HG02623 (cell line): ENCODE measurements at regions not wholly inside any gene's neighbourhood (a gene's known extent, or its start where the extent isn't known, plus 50 kb on each side); places are given as distances from the start of the nearest gene placed in this dataset.
"Not testable (repeated sequence)": the region's sequence is repeated elsewhere in the genome, so short reads cannot be mapped to it uniquely, and the experiment has no call there.

Source experiments
- ATAC-seq: cut with Tn5 transposase; IDR thresholded peaks from one replicate; pipeline ENCODE4 v1.9.1; 2021; ENCODE audit warnings: moderate library complexity; ENCODE audit not compliant: unreplicated experiment

- no peak for ATAC-seq
Observed at GRCh38 chr2:183892315-183892941, 705.9 kb upstream of the ZNF804A start.

- ATAC-seq, result no peak
Observed at GRCh38 chr2:183898641-183899040, 699.7 kb upstream of the ZNF804A start.

DNA sequence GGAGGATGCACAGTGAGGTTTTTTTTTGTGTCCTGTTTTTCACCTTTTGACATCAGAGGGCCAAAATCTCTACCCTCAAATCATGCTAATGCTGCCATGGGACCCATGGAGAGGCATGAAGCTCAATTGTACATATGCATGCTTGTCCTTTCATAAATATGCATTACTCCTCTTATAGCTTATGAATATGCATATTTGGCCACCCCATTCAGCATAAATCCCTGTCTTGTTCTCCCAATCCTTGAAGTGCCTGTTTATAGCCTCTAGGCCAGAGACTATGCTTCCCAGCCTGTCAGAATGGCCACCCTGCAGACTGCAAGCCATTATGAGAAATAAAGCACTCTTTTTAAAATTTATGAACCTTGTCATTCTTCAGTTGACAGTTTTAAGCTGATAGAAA, 696.4 kb upstream of the ZNF804A start:
- no peak for ATAC-seq

DNA sequence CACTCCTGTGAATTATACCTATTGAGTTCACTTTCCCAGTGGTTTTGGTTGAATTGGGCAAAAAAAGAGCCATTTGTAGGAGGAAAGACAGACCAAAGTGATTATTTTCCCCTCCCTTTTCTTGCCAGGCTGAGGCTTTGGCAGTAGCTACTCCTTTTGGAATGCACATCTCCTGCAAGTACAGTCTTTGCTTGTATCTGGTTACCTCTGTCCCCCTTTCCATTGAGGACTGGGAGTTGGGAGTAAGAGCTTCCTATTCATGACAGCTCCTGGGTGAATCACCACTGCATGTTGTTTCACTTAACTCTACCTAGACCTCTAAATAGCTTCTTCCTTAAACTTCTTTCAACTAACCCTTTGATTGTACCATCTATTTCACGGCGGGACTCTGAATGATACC, 695.3 kb upstream of the ZNF804A start:
- no peak for ATAC-seq

DNA sequence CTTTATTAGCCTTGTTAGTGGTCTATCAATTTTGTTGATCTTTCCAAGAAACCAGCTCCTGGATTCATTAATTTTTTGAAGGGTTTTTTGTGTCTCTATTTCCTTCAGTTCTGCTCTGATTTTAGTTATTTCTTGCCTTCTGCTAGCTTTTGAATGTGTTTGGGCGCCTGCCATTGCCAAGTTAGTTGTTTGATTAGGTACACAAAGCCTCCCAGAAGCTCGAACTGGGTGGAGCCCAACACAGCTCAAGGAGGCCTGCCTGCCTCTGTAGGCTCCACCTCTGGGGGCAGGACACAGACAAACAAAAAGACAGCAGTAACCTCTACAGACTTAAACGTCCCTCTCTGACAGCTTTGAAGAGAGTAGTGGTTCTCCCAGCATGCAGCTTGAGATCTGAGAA, 682.3 kb upstream of the ZNF804A start:
- ATAC-seq, result not testable (repeated sequence)

- ATAC-seq, result no peak
Observed at GRCh38 chr2:183919167-183919566, 679.2 kb upstream of the ZNF804A start.

- ATAC-seq, result no peak
Observed at GRCh38 chr2:183919926-183920325, 678.4 kb upstream of the ZNF804A start.

- no peak for ATAC-seq
Observed at GRCh38 chr2:183925281-183925680, 673.0 kb upstream of the ZNF804A start.

DNA sequence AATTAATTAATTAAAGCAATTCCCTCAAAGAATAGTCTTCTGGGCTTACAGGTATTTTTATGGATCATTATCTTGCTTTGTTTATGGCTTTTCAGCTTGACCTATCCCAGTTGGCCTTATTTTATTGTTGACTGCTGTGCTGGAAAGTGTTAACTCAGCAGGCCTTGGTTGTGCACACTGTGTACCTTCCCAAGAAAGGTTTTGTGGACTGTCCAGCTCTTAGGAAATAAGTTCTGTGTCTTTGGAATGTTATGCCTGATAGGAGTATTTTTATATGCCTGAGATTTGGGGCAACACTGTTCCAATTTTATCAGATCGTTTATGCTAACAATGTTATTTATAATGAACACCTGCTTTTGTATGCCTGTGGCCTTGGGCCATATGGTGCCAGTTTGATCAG, 671.9 kb upstream of the ZNF804A start:
- no peak for ATAC-seq

DNA sequence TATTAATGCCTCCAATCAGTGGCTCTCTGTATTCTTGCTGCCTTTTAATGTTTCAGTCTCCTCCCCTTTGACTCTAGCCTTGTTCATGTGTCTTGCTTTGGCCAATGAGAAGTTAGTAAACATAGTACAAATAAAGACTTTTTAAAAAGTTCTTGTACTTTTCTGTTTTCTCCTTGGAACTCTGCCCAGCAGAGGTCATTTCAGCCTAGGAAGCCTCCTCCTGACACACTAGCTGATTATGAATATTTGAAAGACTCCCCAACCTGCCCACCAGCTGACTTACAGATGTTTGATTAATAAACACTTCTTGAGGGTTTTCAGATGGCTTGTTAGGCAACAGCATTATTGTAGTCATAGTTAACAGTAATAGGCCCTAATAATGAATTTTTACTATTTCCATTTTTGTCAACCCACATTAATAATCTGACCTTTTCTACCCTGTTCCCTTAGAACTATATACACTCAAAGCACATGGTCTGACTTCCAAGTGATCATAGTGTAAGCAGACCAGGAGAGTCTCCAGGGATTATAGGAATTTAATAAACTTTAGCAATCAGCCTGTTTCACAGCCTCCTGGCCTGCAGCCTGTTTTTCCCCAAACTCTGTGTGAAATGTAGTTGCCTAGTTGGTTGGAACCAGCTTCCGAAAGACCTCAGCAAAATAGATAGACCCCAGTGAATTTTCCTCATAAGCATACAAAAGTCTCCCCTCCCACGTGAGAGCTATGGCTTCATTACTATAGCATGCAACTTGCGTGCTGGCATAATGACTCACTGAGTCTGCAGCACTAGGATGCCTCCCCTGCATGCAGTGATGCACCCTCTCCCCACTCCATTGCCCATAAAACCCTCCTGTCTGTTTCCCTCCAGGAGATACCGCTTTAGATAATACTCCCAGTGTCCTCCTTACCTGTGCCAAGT, 670.7 kb upstream of the ZNF804A start:
- no peak for ATAC-seq

DNA sequence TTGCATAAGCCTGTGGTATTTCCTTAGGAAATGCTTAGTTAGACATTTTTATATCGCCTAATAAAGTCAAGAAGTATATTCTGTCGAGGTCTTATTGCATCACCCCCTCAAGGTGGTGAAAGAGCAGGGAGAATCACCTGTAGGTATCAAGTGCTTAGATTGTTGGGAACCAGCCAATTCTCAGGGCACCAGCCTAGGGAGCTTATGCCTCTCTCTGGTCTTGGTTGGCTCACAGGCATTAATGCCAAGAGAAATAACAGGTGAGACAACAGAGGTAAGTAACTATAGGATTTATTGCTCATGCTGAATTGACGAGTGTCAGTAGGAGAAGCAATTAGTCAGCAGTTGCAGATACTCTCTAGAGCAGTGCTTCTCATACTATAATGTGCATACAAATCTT, 663.3 kb upstream of the ZNF804A start:
- no peak for ATAC-seq

- no peak for ATAC-seq
Observed at GRCh38 chr2:183937220-183937619, 661.1 kb upstream of the ZNF804A start.

- ATAC-seq, result no peak
Observed at GRCh38 chr2:183946193-183946592, 652.1 kb upstream of the ZNF804A start.

DNA sequence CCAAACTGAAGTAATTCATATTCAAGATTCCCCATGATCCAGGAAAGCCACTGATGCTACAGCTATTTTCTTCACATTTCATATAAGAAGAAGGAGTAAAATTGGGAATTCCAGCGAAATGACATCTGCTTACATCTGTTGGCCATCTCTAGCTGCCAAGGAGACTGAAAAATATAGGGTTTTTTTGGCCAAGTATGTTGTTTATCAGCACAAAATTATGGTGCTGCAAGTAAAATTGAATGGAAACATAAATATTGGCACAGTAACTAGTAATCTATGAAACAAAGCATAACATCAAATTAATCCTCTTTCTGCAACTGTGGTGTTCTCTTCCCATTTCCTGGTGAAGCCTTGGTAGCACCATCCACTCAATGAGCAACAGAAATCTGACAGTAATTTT, 649.5 kb upstream of the ZNF804A start:
- no peak for ATAC-seq

DNA sequence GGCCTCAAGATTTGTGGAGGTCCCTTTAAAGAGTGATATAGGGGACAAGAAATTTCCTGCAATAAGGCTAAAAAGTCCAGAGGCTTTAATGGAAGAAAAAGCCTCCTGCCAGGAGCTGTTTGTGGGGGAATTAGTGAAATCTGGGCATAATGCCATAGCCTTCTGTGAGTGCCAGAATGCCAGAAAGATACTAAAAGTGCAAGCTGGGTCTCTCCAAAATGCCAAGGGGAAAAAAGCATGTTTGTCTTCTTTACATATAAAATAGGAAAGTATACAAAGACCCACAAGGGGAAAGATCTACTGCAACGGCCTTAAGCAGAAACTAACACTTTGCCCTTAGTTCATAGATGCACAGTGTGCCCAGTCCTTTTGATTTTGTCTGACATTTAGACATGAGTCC, 647.7 kb upstream of the ZNF804A start:
- no peak for ATAC-seq

GRCh38 chr2:183951630-183952029, 646.7 kb upstream of the ZNF804A start:
- ATAC-seq, result no peak

DNA sequence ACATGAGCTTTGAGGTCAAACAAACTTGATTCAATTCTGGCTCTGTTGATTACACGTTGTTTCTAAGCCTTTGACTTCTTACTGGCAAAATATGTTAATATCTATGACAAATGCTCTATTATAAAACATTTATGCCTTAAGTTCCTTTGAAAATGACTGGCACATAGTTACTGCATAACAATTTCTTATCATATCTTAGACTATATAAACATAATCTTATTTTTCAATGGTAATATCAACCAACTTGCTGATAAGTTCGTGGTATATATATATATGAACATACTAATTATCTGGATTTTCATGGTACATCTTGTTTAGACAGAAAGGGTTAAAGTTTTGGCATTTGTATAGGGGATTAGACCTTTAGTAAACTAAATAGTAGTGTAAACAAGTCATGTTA, 645.6 kb upstream of the ZNF804A start:
- no peak for ATAC-seq

GRCh38 chr2:183963609-183964008, 634.7 kb upstream of the ZNF804A start:
- ATAC-seq, result no peak

DNA sequence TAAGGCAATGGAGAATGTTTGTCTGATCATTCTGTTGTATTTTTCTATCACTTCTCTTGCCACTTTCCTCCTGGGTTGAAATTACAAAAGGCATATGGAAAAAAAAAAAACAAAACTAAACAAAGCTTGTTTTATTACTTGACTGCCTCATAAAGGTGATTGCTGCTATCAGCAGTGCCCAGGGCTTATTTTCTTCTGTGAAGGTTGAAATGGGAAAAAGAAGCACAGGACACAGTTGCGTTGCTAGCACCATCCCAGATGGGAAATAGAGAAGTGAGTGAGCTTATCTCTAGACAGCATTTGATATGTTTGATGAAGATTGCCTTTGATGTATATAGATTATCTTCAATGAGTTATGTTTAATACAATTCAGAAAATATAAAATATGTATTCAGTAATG, 633.8 kb upstream of the ZNF804A start:
- ATAC-seq, result no peak

DNA sequence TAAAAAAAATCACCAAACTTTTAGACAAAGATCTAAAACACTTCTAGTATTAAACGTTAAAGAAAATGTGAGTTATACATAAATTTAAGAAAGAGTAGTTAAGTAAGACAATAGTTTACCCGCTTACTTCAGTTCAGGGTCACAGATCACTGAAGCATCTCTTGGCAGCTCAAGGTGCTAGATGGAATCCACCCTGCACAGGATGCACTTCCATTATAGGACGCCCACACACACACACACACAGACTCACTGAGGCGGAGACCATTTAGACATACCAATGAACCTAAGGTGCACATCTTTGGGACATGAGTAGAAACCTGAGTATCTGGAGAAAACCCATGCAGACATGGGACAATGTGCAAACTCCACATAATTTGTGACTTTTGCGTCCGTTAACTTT, 630.6 kb upstream of the ZNF804A start:
- ATAC-seq, result no peak

- ATAC-seq, result not testable (repeated sequence)
Observed at GRCh38 chr2:183975676-183976075, 622.7 kb upstream of the ZNF804A start.

GRCh38 chr2:183984871-183985270, 613.5 kb upstream of the ZNF804A start:
- ATAC-seq, result no peak
